WI38 (cell line): ENCODE measurements at regions not wholly inside any gene's neighbourhood (a gene's known extent, or its start where the extent isn't known, plus 50 kb on each side); places are given as distances from the start of the nearest gene placed in this dataset.
A peak's percentile ranks its signal among the peaks of the same experiment; 100 is the strongest.
"Not testable (repeated sequence)": the region's sequence is repeated elsewhere in the genome, so short reads cannot be mapped to it uniquely, and the experiment has no call there.

Source experiments
- H3K4me3 ChIP-seq: 2 replicates; pipeline ENCODE4 v1.5.1; 2011; ENCODE audit warnings: low read depth, mild to moderate bottlenecking, control low read depth, low read length
- TF ChIP-seq, protein P1 (sequence below): IDR thresholded peaks from 2 replicates; pipeline ENCODE4 v1.5.1; 2012; ENCODE audit warnings: low read depth, mild to moderate bottlenecking, control low read depth, low read length

DNA sequence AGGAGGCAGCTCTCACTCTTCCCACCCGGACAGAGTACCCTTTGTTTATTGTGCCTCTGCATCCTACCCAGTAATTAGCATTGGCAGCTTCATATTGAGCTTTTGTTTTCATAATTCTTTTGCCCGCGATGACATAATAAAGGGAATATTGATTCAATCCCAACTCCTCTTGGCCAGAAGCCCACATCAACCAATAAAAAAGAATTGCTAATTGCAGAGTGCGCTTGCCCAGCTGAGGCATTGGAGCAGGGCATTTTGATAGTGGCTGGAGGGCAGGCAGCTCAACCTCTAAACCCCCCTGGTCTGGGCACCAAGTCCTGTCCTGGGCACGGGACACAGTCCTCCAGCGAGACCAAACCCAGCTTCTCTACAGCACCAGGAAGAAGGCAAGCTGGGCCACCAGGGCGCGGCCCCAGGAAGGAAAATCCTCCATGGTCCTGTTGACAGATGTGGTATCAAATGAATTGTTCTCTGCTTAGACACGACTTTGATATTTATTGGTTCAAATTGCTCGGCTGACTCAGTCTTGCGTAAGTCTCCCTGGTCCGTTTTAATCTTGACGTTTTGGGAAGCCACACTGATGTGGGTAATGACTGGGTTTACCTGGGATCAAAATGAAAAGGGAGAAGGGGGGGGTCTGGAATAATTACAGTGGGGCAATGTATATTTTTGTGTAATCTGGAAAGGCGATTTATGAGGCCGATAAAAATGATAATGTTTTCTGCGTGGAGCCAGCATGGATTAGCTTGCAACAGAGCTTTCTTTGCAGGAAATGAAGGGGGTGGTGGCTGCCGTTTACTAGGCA lies 220.7 kb upstream of the MSX2 start:
- peak overlapping the region; percentile 48 for H3K4me3 ChIP-seq
- TF ChIP-seq, protein P1, sequence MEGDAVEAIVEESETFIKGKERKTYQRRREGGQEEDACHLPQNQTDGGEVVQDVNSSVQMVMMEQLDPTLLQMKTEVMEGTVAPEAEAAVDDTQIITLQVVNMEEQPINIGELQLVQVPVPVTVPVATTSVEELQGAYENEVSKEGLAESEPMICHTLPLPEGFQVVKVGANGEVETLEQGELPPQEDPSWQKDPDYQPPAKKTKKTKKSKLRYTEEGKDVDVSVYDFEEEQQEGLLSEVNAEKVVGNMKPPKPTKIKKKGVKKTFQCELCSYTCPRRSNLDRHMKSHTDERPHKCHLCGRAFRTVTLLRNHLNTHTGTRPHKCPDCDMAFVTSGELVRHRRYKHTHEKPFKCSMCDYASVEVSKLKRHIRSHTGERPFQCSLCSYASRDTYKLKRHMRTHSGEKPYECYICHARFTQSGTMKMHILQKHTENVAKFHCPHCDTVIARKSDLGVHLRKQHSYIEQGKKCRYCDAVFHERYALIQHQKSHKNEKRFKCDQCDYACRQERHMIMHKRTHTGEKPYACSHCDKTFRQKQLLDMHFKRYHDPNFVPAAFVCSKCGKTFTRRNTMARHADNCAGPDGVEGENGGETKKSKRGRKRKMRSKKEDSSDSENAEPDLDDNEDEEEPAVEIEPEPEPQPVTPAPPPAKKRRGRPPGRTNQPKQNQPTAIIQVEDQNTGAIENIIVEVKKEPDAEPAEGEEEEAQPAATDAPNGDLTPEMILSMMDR = no peak

DNA sequence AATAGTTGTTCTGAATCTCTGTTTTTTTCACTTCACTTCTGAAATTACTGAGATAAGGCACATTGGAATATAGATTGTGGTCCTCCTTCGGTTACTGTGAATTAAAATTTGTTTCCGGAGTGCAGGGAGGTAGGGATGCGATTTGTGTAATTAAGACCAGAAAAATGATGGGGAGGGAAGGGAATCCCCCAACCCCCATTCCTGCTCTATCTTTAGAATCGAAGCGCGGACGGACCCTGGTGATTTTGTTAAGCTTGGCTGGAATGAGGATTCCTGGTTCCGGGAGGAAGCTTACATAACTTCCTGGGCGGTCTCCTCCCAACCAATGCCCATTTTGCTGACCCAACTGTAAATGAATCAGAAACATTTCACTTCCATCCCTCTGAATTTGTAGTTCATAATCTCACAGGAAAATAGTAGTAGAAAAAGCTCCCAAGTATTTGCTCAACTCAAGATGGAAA lies 220.1 kb upstream of the MSX2 start:
- TF ChIP-seq, protein P1 = no peak
- peak overlapping the region; percentile 48 for H3K4me3 ChIP-seq

DNA sequence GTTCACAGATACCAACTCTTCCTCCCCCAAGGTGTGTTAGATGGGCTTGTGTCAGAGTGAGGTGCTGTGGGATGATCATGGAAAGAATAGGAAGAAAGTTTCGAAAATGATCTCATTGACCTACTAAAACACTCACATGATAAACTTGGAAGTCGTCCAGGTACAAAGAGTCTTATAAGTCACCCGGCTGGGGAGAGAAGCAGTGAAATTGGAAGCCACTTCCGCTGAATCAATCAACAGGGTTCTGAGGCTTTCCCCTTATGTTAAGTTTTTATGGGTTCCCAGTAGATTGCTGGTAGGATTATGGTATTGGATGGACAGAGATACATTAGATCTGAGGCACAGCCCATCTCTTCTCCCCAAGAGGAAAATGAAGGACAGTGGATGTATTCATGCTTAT lies 218.8 kb upstream of the MSX2 start:
- no peak overlapping the region for H3K4me3 ChIP-seq
- TF ChIP-seq, protein P1 = no peak

DNA sequence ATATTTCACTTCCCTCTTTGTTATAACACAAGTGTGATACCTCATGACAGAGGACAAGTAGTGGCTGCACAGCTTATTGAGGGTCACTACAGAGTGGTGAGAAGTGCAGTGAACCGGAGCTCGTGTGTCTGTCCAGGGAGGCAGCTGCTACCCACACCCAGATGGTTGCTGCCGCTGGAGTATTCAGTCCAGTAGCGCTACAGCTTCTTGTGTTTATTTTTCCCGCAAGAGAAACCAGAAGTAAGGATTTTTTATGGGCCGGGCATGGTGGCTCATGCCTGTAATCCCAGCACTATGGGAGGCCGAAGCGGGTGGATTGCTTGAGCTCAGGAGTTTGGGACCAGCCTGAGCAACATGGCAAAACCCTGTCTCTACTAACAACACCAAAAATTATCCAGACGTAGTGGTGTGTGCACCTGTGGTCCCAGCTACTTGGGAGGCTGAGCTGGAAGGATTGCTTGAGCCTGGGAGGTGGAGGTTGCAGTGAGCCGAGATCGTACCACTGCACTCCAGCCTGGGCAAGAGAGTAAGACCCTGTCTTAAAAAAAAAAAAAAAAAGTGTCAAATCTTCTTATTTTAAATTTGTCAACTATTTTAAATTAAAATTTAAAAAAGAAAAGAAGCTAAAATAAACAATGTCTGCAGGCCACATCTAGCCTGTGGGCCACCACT lies 213.5 kb upstream of the MSX2 start:
- not testable (repeated sequence) for H3K4me3 ChIP-seq

DNA sequence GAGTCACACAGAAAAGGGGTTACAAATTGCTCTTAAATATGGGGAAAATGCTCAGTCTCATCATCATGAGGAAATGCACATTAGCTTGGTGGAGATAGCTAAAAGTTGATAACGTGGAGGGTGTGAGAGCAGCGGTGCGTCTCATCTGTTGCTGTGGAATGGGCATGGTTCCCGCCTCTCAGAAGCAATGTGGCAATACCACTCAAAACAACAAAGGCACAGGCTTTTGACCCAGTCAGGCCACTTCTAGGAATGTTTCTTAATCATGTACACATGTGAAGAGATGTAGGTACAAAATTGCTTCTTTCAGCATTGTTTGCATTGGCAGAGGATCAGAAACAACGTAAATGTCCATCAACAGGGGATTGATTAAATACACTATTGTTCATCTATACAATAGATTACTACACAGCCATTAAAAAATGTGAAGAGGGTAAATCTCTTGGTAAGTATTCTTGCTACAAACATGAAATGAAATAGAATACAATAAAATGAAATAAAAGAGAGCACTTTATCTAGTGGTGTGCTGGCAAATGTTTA lies 212.6 kb upstream of the MSX2 start:
- TF ChIP-seq, protein P1 = no peak
- no peak overlapping the region for H3K4me3 ChIP-seq

DNA sequence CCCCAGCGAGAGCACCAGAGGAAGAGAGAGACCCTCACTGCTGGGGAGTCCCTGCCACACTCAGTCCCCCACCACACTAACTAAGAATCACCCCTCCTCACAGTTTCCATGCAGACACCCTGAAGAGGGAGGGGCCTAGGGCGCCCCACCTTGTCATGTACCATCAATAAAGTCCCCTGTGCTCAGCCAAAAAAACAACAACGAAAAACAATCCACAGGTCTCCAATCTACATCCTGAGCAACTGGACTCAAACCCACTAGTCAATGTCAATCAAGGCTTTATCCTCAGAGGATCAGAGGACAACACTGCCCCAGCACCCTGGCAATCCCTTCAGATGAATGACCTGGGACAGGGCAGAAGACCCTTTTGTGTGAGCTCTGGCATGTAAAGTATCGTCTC lies 210.1 kb upstream of the MSX2 start:
- H3K4me3 ChIP-seq = no peak overlapping the region
- TF ChIP-seq, protein P1 = no peak

DNA sequence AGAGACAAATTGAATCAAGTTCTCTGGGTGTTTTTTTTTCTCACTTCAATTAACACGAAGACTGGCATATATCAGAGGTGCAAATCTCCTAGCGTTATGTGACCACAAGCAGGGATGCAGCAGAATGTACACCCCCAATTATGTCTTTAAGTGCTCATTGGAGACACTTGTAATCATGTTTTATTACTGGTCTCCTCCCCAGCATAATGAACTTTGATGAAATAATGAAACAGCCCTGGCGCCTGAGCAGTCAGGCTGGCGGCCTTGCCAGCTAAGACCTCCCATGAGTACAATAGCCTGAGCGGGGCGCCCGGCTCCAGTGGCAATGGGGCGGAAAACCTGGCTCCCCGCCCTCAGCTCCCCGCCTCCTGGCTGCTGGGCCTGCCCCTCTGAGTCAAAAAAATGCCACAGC lies 209.4 kb upstream of the MSX2 start:
- no peak overlapping the region for H3K4me3 ChIP-seq
- TF ChIP-seq, protein P1 = no peak
